BJ (cell line): ENCODE measurements at regions not wholly inside any gene's neighbourhood (a gene's known extent, or its start where the extent isn't known, plus 50 kb on each side); places are given as distances from the start of the nearest gene placed in this dataset.

Source experiments
- CTCF ChIA-PET: fragments of 350-600 bp; formaldehyde crosslinking; extraction: SDS; loops from one replicate; lab custom pipeline; 2021; ENCODE audit warnings: antibody characterized with exemption, inconsistent platforms; lab: Yijun Ruan, JAX
- POLR2A ChIA-PET: fragments of 300-600 bp; sonication (Branson Sonifier 250); formaldehyde crosslinking; extraction: SDS; loops from one replicate; lab custom pipeline; 2021; ENCODE audit warnings: antibody characterized with exemption; lab: Charles Lee
- DNase-seq: peaks from one replicate; pipeline ENCODE4 v3.0.0-alpha.2; 2011; ENCODE audit warnings: low read depth
- H3K27me3 ChIP-seq: 2 replicates; pipeline ENCODE4 v1.6.0; 2011; ENCODE audit warnings: low read length; ENCODE audit not compliant: control insufficient read depth, insufficient read depth
- H3K36me3 ChIP-seq: 2 replicates; pipeline ENCODE4 v1.5.1; 2011; ENCODE audit warnings: low read length; ENCODE audit not compliant: control insufficient read depth, insufficient read depth
- H3K4me3 ChIP-seq: 2 replicates; pipeline ENCODE4 v1.5.1; 2011; ENCODE audit warnings: low read depth, mild to moderate bottlenecking, control low read depth, low read length
- TF ChIP-seq, protein P1 (sequence below): IDR thresholded peaks from 2 replicates; pipeline ENCODE4 v1.5.1; 2011; ENCODE audit warnings: low read depth, mild to moderate bottlenecking, control low read depth, inconsistent platforms, low read length, moderate library complexity; ENCODE audit not compliant: insufficient read depth

DNA sequence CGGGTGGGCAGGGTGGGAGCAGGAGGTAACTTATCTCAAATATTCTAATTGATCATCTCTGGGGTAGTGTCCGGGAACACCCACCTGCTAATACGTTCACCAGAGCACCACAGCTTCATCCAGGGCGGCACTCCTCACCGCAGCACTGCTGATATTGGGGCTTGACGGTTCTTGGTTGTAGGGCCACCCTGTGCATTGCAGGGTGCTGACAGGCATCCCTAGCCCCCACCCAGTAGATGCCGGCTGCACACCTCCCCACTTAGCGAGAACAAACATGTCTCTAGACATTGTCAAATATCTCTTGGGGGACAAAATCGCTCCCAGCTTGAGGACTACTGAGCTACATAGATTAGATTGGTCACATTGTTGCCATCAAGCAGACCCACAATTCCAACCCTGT is 73.9 kb upstream of the WASF3 start:
- ChIA-PET CTCF (interaction anchor here (0.8 to 9.5 kb wide), 11 partner anchors 9 to 298 kb away, joined by 3 to 88 read pairs (median 5); no protein-coding TSS in a partner anchor), POLR2A (no interaction called here)
- H3K4me3 ChIP-seq = no peak overlapping the region
- TF ChIP-seq, protein P1, sequence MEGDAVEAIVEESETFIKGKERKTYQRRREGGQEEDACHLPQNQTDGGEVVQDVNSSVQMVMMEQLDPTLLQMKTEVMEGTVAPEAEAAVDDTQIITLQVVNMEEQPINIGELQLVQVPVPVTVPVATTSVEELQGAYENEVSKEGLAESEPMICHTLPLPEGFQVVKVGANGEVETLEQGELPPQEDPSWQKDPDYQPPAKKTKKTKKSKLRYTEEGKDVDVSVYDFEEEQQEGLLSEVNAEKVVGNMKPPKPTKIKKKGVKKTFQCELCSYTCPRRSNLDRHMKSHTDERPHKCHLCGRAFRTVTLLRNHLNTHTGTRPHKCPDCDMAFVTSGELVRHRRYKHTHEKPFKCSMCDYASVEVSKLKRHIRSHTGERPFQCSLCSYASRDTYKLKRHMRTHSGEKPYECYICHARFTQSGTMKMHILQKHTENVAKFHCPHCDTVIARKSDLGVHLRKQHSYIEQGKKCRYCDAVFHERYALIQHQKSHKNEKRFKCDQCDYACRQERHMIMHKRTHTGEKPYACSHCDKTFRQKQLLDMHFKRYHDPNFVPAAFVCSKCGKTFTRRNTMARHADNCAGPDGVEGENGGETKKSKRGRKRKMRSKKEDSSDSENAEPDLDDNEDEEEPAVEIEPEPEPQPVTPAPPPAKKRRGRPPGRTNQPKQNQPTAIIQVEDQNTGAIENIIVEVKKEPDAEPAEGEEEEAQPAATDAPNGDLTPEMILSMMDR = no peak
- no peaks in the 10 kb centered on the region for H3K27me3 ChIP-seq
- H3K36me3 ChIP-seq = no peaks in the 10 kb centered on the region
- DNase-seq = no peak

DNA sequence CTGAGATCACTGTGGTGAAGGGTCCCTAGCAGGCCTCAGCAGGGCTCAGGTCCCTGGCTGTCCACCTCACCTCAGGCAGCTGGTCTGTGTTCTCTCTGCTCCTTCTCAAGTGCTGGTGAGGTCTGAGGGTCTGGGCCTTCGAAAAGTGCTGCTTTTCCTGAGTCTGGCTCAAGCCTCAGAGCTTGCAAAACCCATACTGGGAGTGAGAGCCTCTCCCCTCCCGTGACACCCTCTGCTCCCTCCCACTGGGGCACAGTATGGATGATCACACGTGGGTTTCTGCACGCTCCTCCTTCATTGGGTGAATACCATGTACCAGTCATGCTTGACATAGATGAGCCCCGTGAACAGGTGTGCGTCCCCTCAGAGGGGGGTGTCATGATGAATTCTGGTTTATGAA is 73.3 kb upstream of the WASF3 start:
- H3K36me3 ChIP-seq = no peaks in the 10 kb centered on the region
- ChIA-PET POLR2A (no interaction called here), CTCF (interaction anchor here (0.8 to 9.5 kb wide), 8 partner anchors 11 to 299 kb away, joined by 3 to 88 read pairs (median 6); no protein-coding TSS in a partner anchor)
- no peak for DNase-seq
- no peak overlapping the region for H3K4me3 ChIP-seq
- TF ChIP-seq, protein P1 = no peak
- H3K27me3 ChIP-seq = no peaks in the 10 kb centered on the region

DNA sequence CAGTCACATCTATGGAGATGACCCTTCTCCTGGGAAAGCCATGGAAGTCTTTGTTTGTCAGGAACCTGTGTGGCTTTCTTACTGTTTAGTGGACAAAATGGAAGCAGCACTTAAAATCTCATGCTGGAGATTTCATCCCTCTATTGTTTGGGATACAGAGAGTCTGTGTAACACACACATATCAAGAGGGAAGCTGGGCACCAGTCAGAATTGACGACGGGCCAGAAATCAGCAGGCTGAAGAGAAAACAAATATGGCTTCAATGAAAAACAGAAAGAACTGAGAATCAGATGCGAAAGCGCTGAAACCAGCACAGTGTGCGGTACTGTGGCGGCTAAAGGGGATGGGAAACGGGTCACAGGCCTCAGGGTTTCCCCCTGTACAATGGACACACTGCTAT is 72.2 kb upstream of the WASF3 start:
- ChIA-PET POLR2A (no interaction called here), CTCF (interaction anchor here (6.9 to 9.5 kb wide), 2 partner anchors 10 to 213 kb away, joined by 62 to 88 read pairs; no protein-coding TSS in a partner anchor)
- H3K27me3 ChIP-seq = no peaks in the 10 kb centered on the region
- TF ChIP-seq, protein P1 = no peak
- H3K36me3 ChIP-seq = no peaks in the 10 kb centered on the region
- no peak overlapping the region for H3K4me3 ChIP-seq
- no peak for DNase-seq

DNA sequence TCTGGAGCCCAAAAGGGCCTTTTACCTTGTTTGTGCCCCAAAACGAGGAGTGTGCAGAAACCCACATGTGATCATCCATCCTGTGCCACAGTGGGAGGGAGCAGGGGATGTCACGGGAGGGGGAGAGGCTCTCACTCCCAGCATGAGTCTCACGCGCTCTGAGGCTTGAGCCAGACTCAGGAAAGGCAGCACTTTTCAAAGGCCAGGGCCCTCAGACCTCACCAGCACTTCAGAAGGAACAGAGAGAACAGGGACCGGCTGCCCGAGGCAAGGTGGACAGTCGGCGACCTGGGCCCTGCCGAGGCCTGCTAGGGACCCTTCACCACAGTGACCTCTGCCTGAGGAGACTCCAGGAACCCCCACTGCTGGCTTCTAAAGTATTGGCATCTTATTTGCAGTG is 71.7 kb upstream of the WASF3 start:
- Histone ChIP-seq H3K36me3 (no peaks in the 10 kb centered on the region), H3K4me3 (no peak overlapping the region), H3K27me3 (no peaks in the 10 kb centered on the region)
- TF ChIP-seq, protein P1 = no peak
- CTCF ChIA-PET = interaction anchor here (0.8 to 9.5 kb wide), 4 partner anchors 10 to 300 kb away, joined by 3 to 88 read pairs (median 32); no protein-coding TSS in a partner anchor
- no peak for DNase-seq
- POLR2A ChIA-PET = no interaction called here

DNA sequence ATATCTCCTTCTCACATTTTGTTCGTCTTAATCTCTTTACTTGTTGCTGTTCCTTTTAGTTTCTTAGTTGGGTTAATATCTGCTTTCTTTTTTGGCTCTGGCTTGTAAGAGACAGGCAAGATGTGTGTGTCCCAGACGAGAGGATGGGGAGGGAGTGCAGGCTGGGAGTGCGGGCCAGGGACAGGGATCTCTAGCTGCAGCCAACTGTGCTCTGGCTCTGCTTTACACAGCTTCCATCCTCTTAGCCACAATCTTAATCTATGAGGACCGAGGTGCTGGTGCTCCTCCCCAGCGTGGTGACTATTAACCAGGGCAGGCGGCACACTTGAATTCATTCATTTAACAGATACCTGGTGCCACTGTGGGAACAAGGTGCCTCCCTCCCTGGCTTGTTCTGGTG is 70.9 kb upstream of the WASF3 start:
- Histone ChIP-seq H3K27me3 (no peaks in the 10 kb centered on the region), H3K4me3 (no peak overlapping the region), H3K36me3 (no peaks in the 10 kb centered on the region)
- DNase-seq = no peak
- ChIA-PET POLR2A (no interaction called here), CTCF (interaction anchor here (0.8 to 9.5 kb wide), 4 partner anchors 9 to 301 kb away, joined by 3 to 88 read pairs (median 6); no protein-coding TSS in a partner anchor)
- TF ChIP-seq, protein P1 = no peak
